Esophagus muscularis mucosa (tissue), 4 donors: ENCODE measurements at regions not wholly inside any gene's neighbourhood (a gene's known extent, or its start where the extent isn't known, plus 50 kb on each side); places are given as distances from the start of the nearest gene placed in this dataset.

ENCODE experiments used
- DNase-seq: peaks from one replicate; pipeline ENCODE4 v3.0.0-alpha.2; 2017; ENCODE audit errors: extremely low spot score
- H3K27ac ChIP-seq, 4 donors: fragments of 200-600 bp; sonication (generic); replicated peaks in 1 of 4; 1 replicate in 3 of 4; 2 replicates in 1 of 4; pipeline ENCODE4 v1.5.1; 2016 to 2019; ENCODE audit warnings: mild to moderate bottlenecking in 1 of 4
- H3K27me3 ChIP-seq, 4 donors: fragments of 200-600 bp; sonication (generic); one replicate each; pipeline versions ENCODE4 v1.5.1 to v1.6.0; 2016 to 2019
- H3K36me3 ChIP-seq, 4 donors: fragments of 200-600 bp; sonication (generic); one replicate each; pipeline ENCODE4 v1.5.1; 2016 to 2019
- H3K4me1 ChIP-seq, 4 donors: fragments of 200-600 bp; sonication (generic); one replicate each; pipeline ENCODE4 v1.5.1; 2016 to 2019
- H3K4me3 ChIP-seq, 4 donors: fragments of 200-600 bp; sonication (generic); 1 replicate in 2 of 4; 2 replicates in 2 of 4; pipeline ENCODE4 v1.5.1; 2016 to 2019; ENCODE audit warnings: mild to moderate bottlenecking in 4 of 4, moderate library complexity in 1 of 4
- H3K9me3 ChIP-seq, 4 donors: fragments of 200-600 bp; sonication (generic); 1 replicate in 3 of 4; 2 replicates in 1 of 4; pipeline ENCODE4 v1.5.1; 2016 to 2019
- CTCF ChIP-seq, 3 experiments: fragments of 200-600 bp in 2 of 3; fragments of 450-650 bp in 1 of 3; sonication (generic) in 2 of 3; IDR thresholded peaks; one replicate each; pipeline ENCODE4 v1.5.1; 2017 to 2019; ENCODE audit warnings: antibody characterized with exemption in 3 of 3, mild to moderate bottlenecking in 2 of 3, moderate library complexity in 1 of 3
- EP300 ChIP-seq: sonication (generic); formaldehyde crosslinking; IDR thresholded peaks from one replicate; pipeline ENCODE4 v1.6.1; 2017; ENCODE audit warnings: antibody characterized with exemption
- POLR2A ChIP-seq: fragments of 450-650 bp; IDR thresholded peaks from one replicate; pipeline ENCODE4 v1.6.1; 2017; ENCODE audit warnings: antibody characterized with exemption, moderate library complexity, mild to moderate bottlenecking, low read depth
- POLR2AphosphoS5 ChIP-seq, 2 donors: sonication (generic); formaldehyde crosslinking; IDR thresholded peaks; one replicate each; pipeline ENCODE4 v1.6.1; 2017; ENCODE audit warnings: antibody characterized with exemption in 2 of 2
- WGBS: methylation state at CpG from one replicate; pipeline ENCODE4 v1.1.5; 2018; 5-methylcytosine and 5-hydroxymethylcytosine counted together
- intact Hi-C: fragments of 100-400 bp; cut with DNase I; formaldehyde crosslinking; loops from one replicate; pipeline ENCODE4 v1.15.1; 2023

- TF ChIP-seq POLR2AphosphoS5 (IDR thresholded peaks at IDR 0.05) (no peak), POLR2A (no peak), EP300 (no peak), CTCF (IDR thresholded peaks at IDR 0.05) (no peak)
- Histone ChIP-seq H3K4me3 (no peak overlapping the region), H3K36me3 (no peaks in the 10 kb centered on the region), H3K9me3 (no peaks in the 10 kb centered on the region), H3K27me3 (no peaks in the 10 kb centered on the region), H3K27ac (no peak overlapping the region), H3K4me1 (no peaks in the 10 kb centered on the region)
- intact Hi-C loops, result no loop called here
- 50% methylated on average over 4 of the region's 4 CpGs for WGBS
- DNase-seq, result no peak
Observed at GRCh38 chr6:115004982-115005381, 662.2 kb upstream of the HS3ST5 start.

- Histone ChIP-seq H3K4me1 (no peaks in the 10 kb centered on the region), H3K27me3 (no peaks in the 10 kb centered on the region), H3K9me3 (no peaks in the 10 kb centered on the region), H3K4me3 (no peak overlapping the region), H3K27ac (no peak overlapping the region), H3K36me3 (no peaks in the 10 kb centered on the region)
- no peak for DNase-seq
- intact Hi-C loops, result no loop called here
- 40% methylated on average over 1 of the region's 1 CpG for WGBS
- no peak for TF ChIP-seq CTCF (IDR thresholded peaks at IDR 0.05)
- TF ChIP-seq POLR2A, result no peak
- no peak for TF ChIP-seq POLR2AphosphoS5 (IDR thresholded peaks at IDR 0.05)
- no peak for TF ChIP-seq EP300
Observed at GRCh38 chr6:115004204-115004603, 661.4 kb upstream of the HS3ST5 start.

- H3K4me3 ChIP-seq, result no peak overlapping the region
- H3K27ac ChIP-seq, result no peak overlapping the region
- no peaks in the 10 kb centered on the region for H3K36me3 ChIP-seq
- WGBS, result 87% methylated on average over 8 of the region's 8 CpGs
- intact Hi-C loops, result no loop called here
- no peaks in the 10 kb centered on the region for H3K27me3 ChIP-seq
- H3K9me3 ChIP-seq, result no peaks in the 10 kb centered on the region
- no peak for DNase-seq
- no peak for TF ChIP-seq CTCF (IDR thresholded peaks at IDR 0.05)
- no peak for TF ChIP-seq POLR2A
- TF ChIP-seq EP300, result no peak
- no peak for TF ChIP-seq POLR2AphosphoS5 (IDR thresholded peaks at IDR 0.05)
- no peaks in the 10 kb centered on the region for H3K4me1 ChIP-seq
Observed at GRCh38 chr6:115001731-115002350, 659.0 kb upstream of the HS3ST5 start.

- no peaks in the 10 kb centered on the region for H3K36me3 ChIP-seq
- 91% methylated on average over 4 of the region's 4 CpGs for WGBS
- H3K4me3 ChIP-seq, result no peak overlapping the region
- TF ChIP-seq CTCF (IDR thresholded peaks at IDR 0.05), result no peak
- no peak for TF ChIP-seq POLR2AphosphoS5 (IDR thresholded peaks at IDR 0.05)
- TF ChIP-seq POLR2A, result no peak
- no peak for TF ChIP-seq EP300
- no peaks in the 10 kb centered on the region for H3K27me3 ChIP-seq
- no peaks in the 10 kb centered on the region for H3K4me1 ChIP-seq
- H3K27ac ChIP-seq, result no peak overlapping the region
- intact Hi-C loops, result no loop called here
- H3K9me3 ChIP-seq, result no peaks in the 10 kb centered on the region
- DNase-seq, result no peak
Observed at GRCh38 chr6:115000736-115001135, 657.9 kb upstream of the HS3ST5 start.

- H3K27me3 ChIP-seq, result no peaks in the 10 kb centered on the region
- intact Hi-C loops, result no loop called here
- no peak overlapping the region for H3K4me3 ChIP-seq
- no peak for TF ChIP-seq EP300
- TF ChIP-seq CTCF (IDR thresholded peaks at IDR 0.05), result no peak
- no peak overlapping the region for H3K27ac ChIP-seq
- no peaks in the 10 kb centered on the region for H3K36me3 ChIP-seq
- no peaks in the 10 kb centered on the region for H3K4me1 ChIP-seq
- no peaks in the 10 kb centered on the region for H3K9me3 ChIP-seq
- DNase-seq, result no peak
- 87% methylated on average over 8 of the region's 8 CpGs for WGBS
Observed at GRCh38 chr6:114998492-114998891, 655.7 kb upstream of the HS3ST5 start.
